ENCODE measurements at regions not wholly inside any gene's neighbourhood (a gene's known extent, or its start where the extent isn't known, plus 50 kb on each side); places are given as distances from the start of the nearest gene placed in this dataset.
"Not testable (repeated sequence)": the region's sequence is repeated elsewhere in the genome, so short reads cannot be mapped to it uniquely, and the experiment has no call there.

GRCh38 chr9:26492608-26493521 is 399.7 kb downstream of the CAAP1 start:
- DNase-seq (ENCODE audit: low spot score), result not testable (repeated sequence)

GRCh38 chr9:26491922-26492607 is 400.5 kb downstream of the CAAP1 start:
- not testable (repeated sequence) for DNase-seq (ENCODE audit: low spot score)

- no peak for DNase-seq (ENCODE audit: low spot score)
Observed at GRCh38 chr9:26483991-26484390, 408.6 kb downstream of the CAAP1 start.

- DNase-seq (ENCODE audit: low spot score), result no peak
Observed at GRCh38 chr9:26477963-26478362, 414.6 kb downstream of the CAAP1 start.

GRCh38 chr9:26471261-26471660 is 421.3 kb downstream of the CAAP1 start:
- DNase-seq (ENCODE audit: low spot score), result no peak

- no peak for DNase-seq (ENCODE audit: low spot score)
Observed at GRCh38 chr9:26470284-26470683, 422.3 kb downstream of the CAAP1 start.

- no peak for DNase-seq (ENCODE audit: low spot score)
Observed at GRCh38 chr9:26463837-26464236, 428.8 kb downstream of the CAAP1 start.

- no peak for DNase-seq (ENCODE audit: low spot score)
Observed at GRCh38 chr9:26462751-26463150, 429.9 kb downstream of the CAAP1 start.

GRCh38 chr9:26462213-26462612 is 430.4 kb downstream of the CAAP1 start:
- DNase-seq (ENCODE audit: low spot score), result peak; percentile 46

GRCh38 chr9:26460624-26461023 is 432.0 kb downstream of the CAAP1 start:
- no peak for DNase-seq (ENCODE audit: low spot score)

- DNase-seq (ENCODE audit: low spot score), result no peak
Observed at GRCh38 chr9:26459959-26460358, 432.6 kb downstream of the CAAP1 start.

GRCh38 chr9:26458054-26458453 is 434.5 kb downstream of the CAAP1 start:
- no peak for DNase-seq (ENCODE audit: low spot score)

- no peak for DNase-seq (ENCODE audit: low spot score)
Observed at GRCh38 chr9:26457151-26457550, 435.5 kb downstream of the CAAP1 start.

GRCh38 chr9:26439061-26439624 is 453.5 kb downstream of the CAAP1 start:
- no peak for DNase-seq (ENCODE audit: low spot score)

- no peak for DNase-seq (ENCODE audit: low spot score)
Observed at GRCh38 chr9:26437056-26437711, 455.4 kb downstream of the CAAP1 start.

- no peak for DNase-seq (ENCODE audit: low spot score)
Observed at GRCh38 chr9:26426551-26427131, 466.0 kb downstream of the CAAP1 start.

- DNase-seq (ENCODE audit: low spot score), result no peak
Observed at GRCh38 chr9:26418480-26418879, 474.1 kb downstream of the CAAP1 start.

GRCh38 chr9:26415528-26415927 is 477.1 kb downstream of the CAAP1 start:
- no peak for DNase-seq (ENCODE audit: low spot score)

- DNase-seq (ENCODE audit: low spot score), result no peak
Observed at GRCh38 chr9:26413611-26414010, 479.0 kb downstream of the CAAP1 start.

GRCh38 chr9:26412446-26412845 is 480.2 kb downstream of the CAAP1 start:
- DNase-seq (ENCODE audit: low spot score), result no peak

- no peak for DNase-seq (ENCODE audit: low spot score)
Observed at GRCh38 chr9:26406676-26407075, 485.9 kb downstream of the CAAP1 start.

GRCh38 chr9:26399556-26399955 is 493.0 kb downstream of the CAAP1 start:
- no peak for DNase-seq (ENCODE audit: low spot score)
